ENCODE measurements at regions not wholly inside any gene's neighbourhood (a gene's known extent, or its start where the extent isn't known, plus 50 kb on each side); places are given as distances from the start of the nearest gene placed in this dataset.
A peak's percentile ranks its signal among the peaks of the same experiment; 100 is the strongest.
"Not testable (repeated sequence)": the region's sequence is repeated elsewhere in the genome, so short reads cannot be mapped to it uniquely, and the experiment has no call there.

DNA sequence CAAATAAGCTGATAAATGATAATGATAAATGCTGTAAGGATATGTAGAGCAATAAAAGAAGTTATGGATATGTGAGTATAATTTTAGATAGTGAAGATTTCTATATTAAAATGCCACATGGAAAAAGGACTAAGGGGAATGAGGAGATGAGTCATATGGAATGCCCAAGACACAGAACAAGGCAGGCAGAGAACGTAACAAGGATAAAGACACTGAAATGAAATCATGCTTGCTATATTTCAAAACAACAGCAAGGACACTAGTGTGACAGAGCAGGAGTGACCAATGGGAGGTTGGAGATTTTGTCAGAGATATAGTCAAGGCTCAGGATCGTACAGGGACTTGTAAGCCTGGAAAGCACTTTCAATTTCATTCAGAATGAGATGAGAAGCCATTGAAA is 621.5 kb upstream of the SEMA6D start:
- H3K9me3 Mint-ChIP-seq, result peaks cover 5% of the 10 kb centered on the region

GRCh38 chr15:47098526-47098925 is 618.8 kb upstream of the SEMA6D start:
- not testable (repeated sequence) for H3K9me3 Mint-ChIP-seq; H3K4me3 Mint-ChIP-seq; H3K4me1 Mint-ChIP-seq; H3K27ac Mint-ChIP-seq; DNase-seq; H3K36me3 Mint-ChIP-seq (ENCODE audit: low read depth); H3K27me3 Mint-ChIP-seq (ENCODE audit: low read depth, poor library complexity)

More for the DNA sequence above, 621.5 kb upstream of the SEMA6D start:
- H3K4me3 Mint-ChIP-seq, result no peak overlapping the region
- H3K27me3 Mint-ChIP-seq (ENCODE audit: low read depth, poor library complexity), result peaks cover 11% of the 10 kb centered on the region
- H3K4me1 Mint-ChIP-seq, result no peaks in the 10 kb centered on the region
- H3K36me3 Mint-ChIP-seq (ENCODE audit: low read depth), result no peaks in the 10 kb centered on the region
- DNase-seq, result no peak
- TF ChIP-seq CTCF (IDR thresholded peaks at IDR 0.05), result no peak
- no peak overlapping the region for H3K27ac Mint-ChIP-seq

DNA sequence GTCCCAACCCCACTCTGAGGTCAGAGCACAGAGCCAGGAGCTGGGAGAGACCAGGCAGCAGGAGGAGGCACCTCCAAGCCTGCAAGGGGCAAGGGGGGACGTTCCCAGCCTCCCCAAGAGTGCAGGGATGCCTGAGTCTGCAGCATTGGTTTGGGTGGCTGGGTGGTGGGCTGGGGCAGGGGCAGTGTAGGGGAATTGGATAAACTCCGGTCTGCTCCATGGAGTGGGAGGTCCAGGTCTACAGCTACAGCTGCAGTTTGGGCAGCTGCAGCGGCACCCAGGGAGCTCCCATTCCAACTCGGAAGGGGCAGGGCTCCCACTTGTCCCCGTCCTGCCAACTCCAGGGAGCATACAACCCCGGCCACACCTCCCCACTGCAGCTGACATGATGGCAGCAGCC is 617.5 kb upstream of the SEMA6D start:
- H3K27ac Mint-ChIP-seq; H3K36me3 Mint-ChIP-seq (ENCODE audit: low read depth); DNase-seq; H3K4me3 Mint-ChIP-seq; H3K9me3 Mint-ChIP-seq; H3K27me3 Mint-ChIP-seq (ENCODE audit: low read depth, poor library complexity); H3K4me1 Mint-ChIP-seq: not testable (repeated sequence)

- H3K27ac Mint-ChIP-seq; DNase-seq; H3K27me3 Mint-ChIP-seq (ENCODE audit: low read depth, poor library complexity); H3K4me1 Mint-ChIP-seq; H3K9me3 Mint-ChIP-seq; H3K36me3 Mint-ChIP-seq (ENCODE audit: low read depth); H3K4me3 Mint-ChIP-seq: not testable (repeated sequence)
These were observed 608.5 kb upstream of the SEMA6D start for GRCh38 chr15:47108800-47109199.

DNA sequence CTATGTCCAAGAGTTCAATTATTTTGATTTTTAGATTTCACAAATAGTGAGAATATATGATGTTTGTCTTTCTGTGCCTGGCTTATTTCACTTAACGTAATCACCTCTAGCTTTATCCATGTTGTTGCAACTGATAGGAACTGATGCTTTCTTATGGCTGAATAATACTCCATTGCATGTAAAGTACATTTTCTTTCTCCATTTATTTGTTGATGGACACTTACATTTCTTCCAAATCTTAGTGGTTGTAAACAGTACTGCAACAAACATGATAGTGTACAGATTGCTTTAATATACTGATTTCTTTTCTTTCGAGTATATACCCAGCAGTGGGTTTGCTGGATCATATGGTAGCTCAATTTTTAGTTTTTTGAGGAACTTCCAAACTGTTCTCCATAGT is 600.6 kb upstream of the SEMA6D start:
- Mint-ChIP-seq H3K27ac (no peak overlapping the region), H3K9me3 (peaks cover 19% of the 10 kb centered on the region), H3K4me3 (no peak overlapping the region), H3K27me3 (ENCODE audit: low read depth, poor library complexity) (no peaks in the 10 kb centered on the region), H3K4me1 (no peaks in the 10 kb centered on the region), H3K36me3 (ENCODE audit: low read depth) (no peaks in the 10 kb centered on the region)
- peak; percentile 10 for TF ChIP-seq CTCF (IDR thresholded peaks at IDR 0.05)
- DNase-seq, result no peak

- DNase-seq, result no peak
- no peaks in the 10 kb centered on the region for H3K4me1 Mint-ChIP-seq
- H3K4me3 Mint-ChIP-seq, result no peak overlapping the region
- no peaks in the 10 kb centered on the region for H3K27me3 Mint-ChIP-seq (ENCODE audit: low read depth, poor library complexity)
- no peaks in the 10 kb centered on the region for H3K36me3 Mint-ChIP-seq (ENCODE audit: low read depth)
- H3K9me3 Mint-ChIP-seq, result peaks cover 23% of the 10 kb centered on the region
- no peak overlapping the region for H3K27ac Mint-ChIP-seq
- TF ChIP-seq CTCF (IDR thresholded peaks at IDR 0.05), result no peak
These were observed 598.0 kb upstream of the SEMA6D start for GRCh38 chr15:47119349-47119748.

GRCh38 chr15:47124430-47125102 is 592.7 kb upstream of the SEMA6D start:
- no peaks in the 10 kb centered on the region for H3K36me3 Mint-ChIP-seq (ENCODE audit: low read depth)

More at GRCh38 chr15:47124430-47125102, 592.7 kb upstream of the SEMA6D start:
- no peak for TF ChIP-seq CTCF (IDR thresholded peaks at IDR 0.05)
- Mint-ChIP-seq H3K4me1 (no peaks in the 10 kb centered on the region), H3K4me3 (no peak overlapping the region), H3K27ac (no peak overlapping the region), H3K27me3 (ENCODE audit: low read depth, poor library complexity) (no peaks in the 10 kb centered on the region), H3K9me3 (peaks cover 34% of the 10 kb centered on the region)
- DNase-seq, result no peak

Measured in nephron progenitor cell (in vitro differentiated cells).